Lower lobe of right lung (tissue), 2 donors: ENCODE measurements at regions not wholly inside any gene's neighbourhood (a gene's known extent, or its start where the extent isn't known, plus 50 kb on each side); places are given as distances from the start of the nearest gene placed in this dataset.

Experiments
- ATAC-seq, 2 donors: fragments of 200-7000 bp; cut with Tn5 transposase; one replicate each; pipeline ENCODE4 v1.9.1; 2020 to 2022; ENCODE audit warnings: mild to moderate bottlenecking in 2 of 2, moderate library complexity in 2 of 2
- DNase-seq: peaks from one replicate; pipeline ENCODE4 v3.0.0-alpha.2; 2020
- H3K27ac ChIP-seq: fragments of 200-600 bp; one replicate; pipeline ENCODE4 v1.8.0; 2022
- H3K27me3 ChIP-seq: fragments of 200-600 bp; one replicate; pipeline ENCODE4 v1.8.0; 2022; ENCODE audit warnings: low read depth
- H3K36me3 ChIP-seq: fragments of 200-600 bp; one replicate; pipeline ENCODE4 v1.8.0; 2022; ENCODE audit warnings: mild to moderate bottlenecking
- H3K4me1 ChIP-seq: fragments of 200-600 bp; one replicate; pipeline ENCODE4 v1.8.0; 2022
- H3K4me3 ChIP-seq: fragments of 200-600 bp; one replicate; pipeline ENCODE4 v1.8.0; 2022; ENCODE audit warnings: mild to moderate bottlenecking
- H3K9me3 ChIP-seq: fragments of 200-600 bp; one replicate; pipeline ENCODE4 v1.8.0; 2022
- CTCF ChIP-seq: fragments of 200-600 bp; IDR thresholded peaks from one replicate; pipeline ENCODE4 v1.8.0; 2022; ENCODE audit warnings: antibody characterized with exemption, mild to moderate bottlenecking
- intact Hi-C: fragments of 100-400 bp; cut with DNase I; formaldehyde crosslinking; loops from one replicate; pipeline ENCODE4 v1.11.0; 2022
- donor health status: DM: no; HTN: yes; CAD: no; lungs with severe emphysema.

GRCh38 chr2:183919167-183919566 lies 679.2 kb upstream of the ZNF804A start:
- intact Hi-C loops = no loop called here
- H3K4me3 ChIP-seq = no peak overlapping the region
- no peaks in the 10 kb centered on the region for H3K4me1 ChIP-seq
- no peaks in the 10 kb centered on the region for H3K27me3 ChIP-seq
- H3K27ac ChIP-seq = no peak overlapping the region
- no peak for DNase-seq
- ATAC-seq = no peak
- no peaks in the 10 kb centered on the region for H3K9me3 ChIP-seq
- no peaks in the 10 kb centered on the region for H3K36me3 ChIP-seq
- no peak for TF ChIP-seq CTCF

GRCh38 chr2:183919926-183920325 lies 678.4 kb upstream of the ZNF804A start:
- ATAC-seq = no peak
- no peak for DNase-seq
- H3K27me3 ChIP-seq = no peaks in the 10 kb centered on the region
- H3K36me3 ChIP-seq = no peaks in the 10 kb centered on the region
- intact Hi-C loops = no loop called here
- H3K4me1 ChIP-seq = no peaks in the 10 kb centered on the region
- H3K27ac ChIP-seq = no peak overlapping the region
- H3K9me3 ChIP-seq = no peaks in the 10 kb centered on the region
- TF ChIP-seq CTCF = no peak
- no peak overlapping the region for H3K4me3 ChIP-seq

- ATAC-seq (no peak), DNase-seq (no peak)
- Histone ChIP-seq H3K9me3 (no peaks in the 10 kb centered on the region), H3K4me1 (no peaks in the 10 kb centered on the region), H3K27me3 (no peaks in the 10 kb centered on the region), H3K27ac (no peak overlapping the region), H3K4me3 (no peak overlapping the region), H3K36me3 (no peaks in the 10 kb centered on the region)
- no peak for TF ChIP-seq CTCF
- intact Hi-C loops = no loop called here
Measured at GRCh38 chr2:183925281-183925680, 673.0 kb upstream of the ZNF804A start.

GRCh38 chr2:183926433-183926832 lies 671.9 kb upstream of the ZNF804A start:
- TF ChIP-seq CTCF = no peak
- Histone ChIP-seq H3K27me3 (no peaks in the 10 kb centered on the region), H3K4me1 (no peaks in the 10 kb centered on the region), H3K4me3 (no peak overlapping the region), H3K27ac (no peak overlapping the region), H3K9me3 (no peaks in the 10 kb centered on the region), H3K36me3 (no peaks in the 10 kb centered on the region)
- no peak for DNase-seq
- intact Hi-C loops = no loop called here
- ATAC-seq = no peak

- Histone ChIP-seq H3K9me3 (no peaks in the 10 kb centered on the region), H3K4me3 (no peak overlapping the region), H3K27ac (no peak overlapping the region), H3K27me3 (no peaks in the 10 kb centered on the region), H3K36me3 (no peaks in the 10 kb centered on the region), H3K4me1 (no peaks in the 10 kb centered on the region)
- no peak for TF ChIP-seq CTCF
- intact Hi-C loops = no loop called here
- DNase-seq (no peak), ATAC-seq (no peak)
Measured at GRCh38 chr2:183927406-183928325, 670.7 kb upstream of the ZNF804A start.
